Lower lobe of right lung (tissue), 2 donors: ENCODE measurements at regions not wholly inside any gene's neighbourhood (a gene's known extent, or its start where the extent isn't known, plus 50 kb on each side); places are given as distances from the start of the nearest gene placed in this dataset.
"Not testable (repeated sequence)": the region's sequence is repeated elsewhere in the genome, so short reads cannot be mapped to it uniquely, and the experiment has no call there.

Experiments used
- ATAC-seq, 2 donors: fragments of 200-7000 bp; cut with Tn5 transposase; one replicate each; pipeline ENCODE4 v1.9.1; 2020 to 2022; ENCODE audit warnings: mild to moderate bottlenecking in 2 of 2, moderate library complexity in 2 of 2
- DNase-seq: peaks from one replicate; pipeline ENCODE4 v3.0.0-alpha.2; 2020
- H3K27ac ChIP-seq: fragments of 200-600 bp; one replicate; pipeline ENCODE4 v1.8.0; 2022
- H3K27me3 ChIP-seq: fragments of 200-600 bp; one replicate; pipeline ENCODE4 v1.8.0; 2022; ENCODE audit warnings: low read depth
- H3K36me3 ChIP-seq: fragments of 200-600 bp; one replicate; pipeline ENCODE4 v1.8.0; 2022; ENCODE audit warnings: mild to moderate bottlenecking
- H3K4me1 ChIP-seq: fragments of 200-600 bp; one replicate; pipeline ENCODE4 v1.8.0; 2022
- H3K4me3 ChIP-seq: fragments of 200-600 bp; one replicate; pipeline ENCODE4 v1.8.0; 2022; ENCODE audit warnings: mild to moderate bottlenecking
- H3K9me3 ChIP-seq: fragments of 200-600 bp; one replicate; pipeline ENCODE4 v1.8.0; 2022
- CTCF ChIP-seq: fragments of 200-600 bp; IDR thresholded peaks from one replicate; pipeline ENCODE4 v1.8.0; 2022; ENCODE audit warnings: antibody characterized with exemption, mild to moderate bottlenecking
- intact Hi-C: fragments of 100-400 bp; cut with DNase I; formaldehyde crosslinking; loops from one replicate; pipeline ENCODE4 v1.11.0; 2022
- donor health status: DM: no; HTN: yes; CAD: no; lungs with severe emphysema.

- no peak overlapping the region for H3K27ac ChIP-seq
- no peak for TF ChIP-seq CTCF
- H3K36me3 ChIP-seq: no peaks in the 10 kb centered on the region
- DNase-seq: no peak
- no peaks in the 10 kb centered on the region for H3K27me3 ChIP-seq
- no peak overlapping the region for H3K4me3 ChIP-seq
- H3K4me1 ChIP-seq: no peaks in the 10 kb centered on the region
- intact Hi-C loops: no loop called here
- no peaks in the 10 kb centered on the region for H3K9me3 ChIP-seq
- no peak for ATAC-seq
Measured at GRCh38 chrX:96538104-96538725, 146.4 kb upstream of the DIAPH2 start.

- ATAC-seq (no peak), DNase-seq (no peak)
- Histone ChIP-seq H3K9me3 (no peaks in the 10 kb centered on the region), H3K36me3 (no peaks in the 10 kb centered on the region), H3K27me3 (no peaks in the 10 kb centered on the region), H3K4me3 (no peak overlapping the region), H3K27ac (no peak overlapping the region), H3K4me1 (no peaks in the 10 kb centered on the region)
- intact Hi-C loops: no loop called here
- TF ChIP-seq CTCF: no peak
Measured at GRCh38 chrX:96540111-96540631, 144.5 kb upstream of the DIAPH2 start.

GRCh38 chrX:96546281-96546680, 138.4 kb upstream of the DIAPH2 start:
- H3K36me3 ChIP-seq, H3K4me3 ChIP-seq, intact Hi-C loops, DNase-seq, H3K9me3 ChIP-seq, H3K27ac ChIP-seq, ATAC-seq, H3K27me3 ChIP-seq, H3K4me1 ChIP-seq: not testable (repeated sequence)

- Histone ChIP-seq H3K27ac (no peak overlapping the region), H3K27me3 (no peaks in the 10 kb centered on the region), H3K4me3 (no peak overlapping the region), H3K9me3 (no peaks in the 10 kb centered on the region), H3K4me1 (no peaks in the 10 kb centered on the region), H3K36me3 (no peaks in the 10 kb centered on the region)
- intact Hi-C loops: no loop called here
- DNase-seq (no peak), ATAC-seq (no peak)
- TF ChIP-seq CTCF: no peak
Measured at GRCh38 chrX:96551322-96551872, 133.2 kb upstream of the DIAPH2 start.

GRCh38 chrX:96556886-96557285, 127.8 kb upstream of the DIAPH2 start:
- intact Hi-C loops: no loop called here
- no peak overlapping the region for H3K27ac ChIP-seq
- no peak for DNase-seq

GRCh38 chrX:96561129-96561528, 123.5 kb upstream of the DIAPH2 start:
- H3K4me3 ChIP-seq, H3K36me3 ChIP-seq, ATAC-seq, DNase-seq, H3K9me3 ChIP-seq, H3K27me3 ChIP-seq, H3K4me1 ChIP-seq, intact Hi-C loops, H3K27ac ChIP-seq: not testable (repeated sequence)

More at GRCh38 chrX:96556886-96557285, 127.8 kb upstream of the DIAPH2 start:
- Histone ChIP-seq H3K4me1 (no peaks in the 10 kb centered on the region), H3K27me3 (no peaks in the 10 kb centered on the region), H3K9me3 (no peaks in the 10 kb centered on the region), H3K4me3 (no peak overlapping the region), H3K36me3 (no peaks in the 10 kb centered on the region)
- TF ChIP-seq CTCF: no peak
- no peak for ATAC-seq
